NAMALWA (cell line): ENCODE measurements at regions not wholly inside any gene's neighbourhood (a gene's known extent, or its start where the extent isn't known, plus 50 kb on each side); places are given as distances from the start of the nearest gene placed in this dataset.

Source experiments
- DNase-seq: peaks from one replicate; pipeline ENCODE4 v3.0.0-alpha.2; 2015; ENCODE audit warnings: low spot score

GRCh38 chr9:81532251-81532650, 157.1 kb downstream of the TLE1 start:
- DNase-seq = no peak

- no peak for DNase-seq
Measured at GRCh38 chr9:81531511-81531910, 157.8 kb downstream of the TLE1 start.

- no peak for DNase-seq
Measured at GRCh38 chr9:81530846-81531245, 158.5 kb downstream of the TLE1 start.

- DNase-seq = peak; percentile 2
Measured at GRCh38 chr9:81530310-81530810, 159.0 kb downstream of the TLE1 start.

GRCh38 chr9:81529556-81530193, 159.7 kb downstream of the TLE1 start:
- DNase-seq = no peak

GRCh38 chr9:81526587-81526986, 162.8 kb downstream of the TLE1 start:
- no peak for DNase-seq

GRCh38 chr9:81522716-81523551, 166.4 kb downstream of the TLE1 start:
- DNase-seq = peak; percentile 51

- DNase-seq = no peak
Measured at GRCh38 chr9:81521892-81522291, 167.5 kb downstream of the TLE1 start.

GRCh38 chr9:81519816-81520495, 169.4 kb downstream of the TLE1 start:
- DNase-seq = no peak

GRCh38 chr9:81517954-81518353, 171.4 kb downstream of the TLE1 start:
- DNase-seq = no peak

GRCh38 chr9:81513059-81513458, 176.3 kb downstream of the TLE1 start:
- DNase-seq = no peak

GRCh38 chr9:81512641-81513040, 176.7 kb downstream of the TLE1 start:
- no peak for DNase-seq

GRCh38 chr9:81508476-81508875, 180.9 kb downstream of the TLE1 start:
- DNase-seq = no peak

GRCh38 chr9:81506941-81507864, 182.1 kb downstream of the TLE1 start:
- no peak for DNase-seq

- DNase-seq = no peak
Measured at GRCh38 chr9:81499594-81499993, 189.8 kb downstream of the TLE1 start.

- DNase-seq = no peak
Measured at GRCh38 chr9:81499021-81499454, 190.3 kb downstream of the TLE1 start.

GRCh38 chr9:81498576-81498975, 190.8 kb downstream of the TLE1 start:
- no peak for DNase-seq

- DNase-seq = no peak
Measured at GRCh38 chr9:81497091-81497490, 192.3 kb downstream of the TLE1 start.

GRCh38 chr9:81492710-81493447, 196.5 kb downstream of the TLE1 start:
- no peak for DNase-seq

- no peak for DNase-seq
Measured at GRCh38 chr9:81490605-81491331, 198.6 kb downstream of the TLE1 start.
